ENCODE measurements at regions not wholly inside any gene's neighbourhood (a gene's known extent, or its start where the extent isn't known, plus 50 kb on each side); places are given as distances from the start of the nearest gene placed in this dataset.
"Not testable (repeated sequence)": the region's sequence is repeated elsewhere in the genome, so short reads cannot be mapped to it uniquely, and the experiment has no call there.

GRCh38 chr4:151484396-151485102, 75.6 kb downstream of the FHIP1A start:
- no peaks in the 10 kb centered on the region for H3K9me3 ChIP-seq (ENCODE audit: control insufficient read depth, insufficient read depth, low read length)
- no peak overlapping the region for H3K4me3 ChIP-seq (ENCODE audit: low read depth, low read length)
- H3K27me3 ChIP-seq (ENCODE audit: control insufficient read depth, insufficient read depth, low read length): no peaks in the 10 kb centered on the region
- no peaks in the 10 kb centered on the region for H3K36me3 ChIP-seq (ENCODE audit: control insufficient read depth, insufficient read depth, low read length)
- peaks cover 51% of the 10 kb centered on the region for H3K4me1 ChIP-seq (ENCODE audit: control insufficient read depth, insufficient read depth, low read length)
- no peak overlapping the region for H3K9ac ChIP-seq (ENCODE audit: low read depth, low read length)

- peaks cover 55% of the 10 kb centered on the region for H3K4me1 ChIP-seq (ENCODE audit: control insufficient read depth, insufficient read depth, low read length)
- no peak overlapping the region for H3K9ac ChIP-seq (ENCODE audit: low read depth, low read length)
- H3K4me3 ChIP-seq (ENCODE audit: low read depth, low read length): no peak overlapping the region
- H3K9me3 ChIP-seq (ENCODE audit: control insufficient read depth, insufficient read depth, low read length): no peaks in the 10 kb centered on the region
- no peaks in the 10 kb centered on the region for H3K27me3 ChIP-seq (ENCODE audit: control insufficient read depth, insufficient read depth, low read length)
- no peaks in the 10 kb centered on the region for H3K36me3 ChIP-seq (ENCODE audit: control insufficient read depth, insufficient read depth, low read length)
These were observed 76.7 kb downstream of the FHIP1A start for GRCh38 chr4:151485541-151486131.

- Histone ChIP-seq H3K4me1 (ENCODE audit: control insufficient read depth, insufficient read depth, low read length) (peaks cover 55% of the 10 kb centered on the region), H3K4me3 (ENCODE audit: low read depth, low read length) (no peak overlapping the region), H3K36me3 (ENCODE audit: control insufficient read depth, insufficient read depth, low read length) (no peaks in the 10 kb centered on the region), H3K9me3 (ENCODE audit: control insufficient read depth, insufficient read depth, low read length) (no peaks in the 10 kb centered on the region), H3K27me3 (ENCODE audit: control insufficient read depth, insufficient read depth, low read length) (no peaks in the 10 kb centered on the region), H3K9ac (ENCODE audit: low read depth, low read length) (no peak overlapping the region)
These were observed 77.2 kb downstream of the FHIP1A start for GRCh38 chr4:151486168-151486567.

GRCh38 chr4:151488968-151489367, 80.0 kb downstream of the FHIP1A start:
- no peaks in the 10 kb centered on the region for H3K27me3 ChIP-seq (ENCODE audit: control insufficient read depth, insufficient read depth, low read length)
- H3K4me3 ChIP-seq (ENCODE audit: low read depth, low read length): no peak overlapping the region
- no peaks in the 10 kb centered on the region for H3K36me3 ChIP-seq (ENCODE audit: control insufficient read depth, insufficient read depth, low read length)
- no peaks in the 10 kb centered on the region for H3K9me3 ChIP-seq (ENCODE audit: control insufficient read depth, insufficient read depth, low read length)
- peaks cover 33% of the 10 kb centered on the region for H3K4me1 ChIP-seq (ENCODE audit: control insufficient read depth, insufficient read depth, low read length)
- H3K9ac ChIP-seq (ENCODE audit: low read depth, low read length): peak overlapping the region; percentile 13

DNA sequence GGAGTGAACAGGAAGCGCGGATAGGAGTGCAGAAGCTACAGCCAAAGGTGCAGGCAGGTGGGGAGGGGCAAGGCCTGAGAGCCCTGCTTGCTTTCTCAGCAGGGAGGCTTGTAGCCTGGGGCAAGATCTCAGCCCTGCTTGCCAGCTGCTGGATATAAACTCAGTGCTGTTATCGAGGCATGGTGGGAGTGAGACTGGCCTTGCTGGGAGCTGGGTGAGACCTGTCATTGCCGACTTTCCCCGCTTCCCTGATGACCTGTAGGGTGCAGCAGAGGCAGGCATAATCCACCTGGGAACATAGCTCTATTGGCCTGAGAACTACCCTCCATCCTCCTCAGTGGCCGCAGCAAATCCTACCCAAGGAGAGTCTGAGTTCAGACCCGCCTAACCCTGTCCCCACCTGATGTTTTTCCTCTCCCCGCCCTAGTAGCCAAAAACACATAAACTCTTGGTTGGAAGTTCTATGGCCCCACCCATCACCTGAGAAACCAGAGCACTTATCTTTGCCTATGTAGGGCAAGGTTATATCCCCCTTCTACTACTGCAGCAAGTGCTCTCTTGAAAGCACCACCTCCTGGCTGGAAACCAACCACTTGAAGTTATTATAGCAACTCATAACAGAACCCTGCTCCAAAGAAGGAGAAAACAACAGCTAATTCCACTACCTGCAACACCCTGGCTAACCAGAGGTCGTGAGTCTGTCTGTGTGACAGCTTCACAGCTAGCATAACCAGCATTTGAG, 80.7 kb downstream of the FHIP1A start:
- Histone ChIP-seq H3K4me1 (ENCODE audit: control insufficient read depth, insufficient read depth, low read length) (peaks cover 26% of the 10 kb centered on the region), H3K4me3 (ENCODE audit: low read depth, low read length) (no peak overlapping the region), H3K27me3 (ENCODE audit: control insufficient read depth, insufficient read depth, low read length) (no peaks in the 10 kb centered on the region), H3K36me3 (ENCODE audit: control insufficient read depth, insufficient read depth, low read length) (no peaks in the 10 kb centered on the region), H3K9ac (ENCODE audit: low read depth, low read length) (no peak overlapping the region), H3K9me3 (ENCODE audit: control insufficient read depth, insufficient read depth, low read length) (no peaks in the 10 kb centered on the region)

- not testable (repeated sequence) for H3K4me1 ChIP-seq (ENCODE audit: control insufficient read depth, insufficient read depth, low read length); H3K9ac ChIP-seq (ENCODE audit: low read depth, low read length); H3K27me3 ChIP-seq (ENCODE audit: control insufficient read depth, insufficient read depth, low read length); H3K9me3 ChIP-seq (ENCODE audit: control insufficient read depth, insufficient read depth, low read length); H3K4me3 ChIP-seq (ENCODE audit: low read depth, low read length); H3K36me3 ChIP-seq (ENCODE audit: control insufficient read depth, insufficient read depth, low read length)
These were observed 86.6 kb downstream of the FHIP1A start for GRCh38 chr4:151495612-151496011.

DNA sequence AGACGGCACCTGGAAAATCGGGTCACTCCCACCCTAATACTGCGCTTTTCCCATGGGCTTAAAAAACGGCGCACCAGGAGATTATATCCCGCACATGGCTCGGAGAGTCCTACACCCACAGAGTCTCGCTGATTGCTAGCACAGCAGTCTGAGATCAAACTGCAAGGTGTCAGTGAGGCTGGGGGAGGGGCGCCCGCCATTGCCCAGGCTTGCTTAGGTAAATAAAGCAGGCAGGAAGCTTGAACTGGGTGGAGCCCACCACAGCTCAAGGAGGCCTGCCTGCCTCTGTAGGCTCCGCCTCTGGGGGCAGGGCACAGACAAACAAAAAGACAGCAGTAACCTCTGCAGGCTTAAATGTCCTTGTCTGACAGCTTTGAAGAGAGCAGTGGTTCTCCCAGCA, 102.6 kb downstream of the FHIP1A start:
- not testable (repeated sequence) for H3K4me1 ChIP-seq (ENCODE audit: control insufficient read depth, insufficient read depth, low read length); H3K27me3 ChIP-seq (ENCODE audit: control insufficient read depth, insufficient read depth, low read length); H3K9me3 ChIP-seq (ENCODE audit: control insufficient read depth, insufficient read depth, low read length); H3K36me3 ChIP-seq (ENCODE audit: control insufficient read depth, insufficient read depth, low read length); H3K9ac ChIP-seq (ENCODE audit: low read depth, low read length); H3K4me3 ChIP-seq (ENCODE audit: low read depth, low read length)

- H3K4me3 ChIP-seq (ENCODE audit: low read depth, low read length): no peak overlapping the region
- no peaks in the 10 kb centered on the region for H3K27me3 ChIP-seq (ENCODE audit: control insufficient read depth, insufficient read depth, low read length)
- H3K9me3 ChIP-seq (ENCODE audit: control insufficient read depth, insufficient read depth, low read length): no peaks in the 10 kb centered on the region
- H3K36me3 ChIP-seq (ENCODE audit: control insufficient read depth, insufficient read depth, low read length): no peaks in the 10 kb centered on the region
- peaks cover 4% of the 10 kb centered on the region for H3K4me1 ChIP-seq (ENCODE audit: control insufficient read depth, insufficient read depth, low read length)
- H3K9ac ChIP-seq (ENCODE audit: low read depth, low read length): no peak overlapping the region
These were observed 108.9 kb downstream of the FHIP1A start for GRCh38 chr4:151517896-151518295.

- H3K4me3 ChIP-seq (ENCODE audit: low read depth, low read length): no peak overlapping the region
- H3K36me3 ChIP-seq (ENCODE audit: control insufficient read depth, insufficient read depth, low read length): no peaks in the 10 kb centered on the region
- peaks cover 4% of the 10 kb centered on the region for H3K4me1 ChIP-seq (ENCODE audit: control insufficient read depth, insufficient read depth, low read length)
- no peak overlapping the region for H3K9ac ChIP-seq (ENCODE audit: low read depth, low read length)
- H3K27me3 ChIP-seq (ENCODE audit: control insufficient read depth, insufficient read depth, low read length): no peaks in the 10 kb centered on the region
- no peaks in the 10 kb centered on the region for H3K9me3 ChIP-seq (ENCODE audit: control insufficient read depth, insufficient read depth, low read length)
These were observed 109.4 kb downstream of the FHIP1A start for GRCh38 chr4:151518359-151518758.

- no peaks in the 10 kb centered on the region for H3K9me3 ChIP-seq (ENCODE audit: control insufficient read depth, insufficient read depth, low read length)
- no peaks in the 10 kb centered on the region for H3K27me3 ChIP-seq (ENCODE audit: control insufficient read depth, insufficient read depth, low read length)
- H3K4me3 ChIP-seq (ENCODE audit: low read depth, low read length): no peak overlapping the region
- H3K4me1 ChIP-seq (ENCODE audit: control insufficient read depth, insufficient read depth, low read length): peaks cover 10% of the 10 kb centered on the region
- H3K9ac ChIP-seq (ENCODE audit: low read depth, low read length): no peak overlapping the region
- no peaks in the 10 kb centered on the region for H3K36me3 ChIP-seq (ENCODE audit: control insufficient read depth, insufficient read depth, low read length)
These were observed 110.9 kb downstream of the FHIP1A start for GRCh38 chr4:151519728-151520415.

DNA sequence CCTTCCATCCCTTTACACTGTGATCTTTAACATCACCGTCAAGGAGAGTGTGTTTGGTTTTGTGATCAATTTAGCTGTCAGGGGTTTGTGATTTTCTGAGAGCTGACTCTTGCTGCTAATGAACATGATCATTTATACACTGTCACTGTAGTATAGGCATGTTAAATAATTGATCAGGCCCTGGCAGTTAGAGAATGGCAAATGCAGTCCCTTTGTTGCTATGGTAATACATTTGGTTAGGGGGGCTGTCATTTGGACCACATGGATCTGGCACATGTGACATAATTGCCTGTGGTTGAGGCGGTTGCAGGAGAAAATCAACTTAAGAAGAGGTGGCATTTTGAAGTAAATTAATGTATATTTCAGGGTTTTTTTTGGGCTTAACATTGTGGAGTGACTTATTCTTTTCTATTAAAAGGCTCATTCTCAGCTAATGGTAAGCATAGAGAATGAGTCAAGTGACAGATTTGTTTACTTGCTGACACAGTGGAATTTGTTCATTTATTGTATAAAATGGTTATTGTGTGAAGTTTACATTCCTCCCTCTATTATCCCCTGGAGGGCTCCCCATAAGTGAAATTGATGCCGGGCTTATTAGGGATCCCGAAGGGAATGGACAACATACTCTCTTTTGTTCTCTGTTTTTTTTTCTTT, 114.0 kb downstream of the FHIP1A start:
- Histone ChIP-seq H3K4me3 (ENCODE audit: low read depth, low read length) (no peak overlapping the region), H3K4me1 (ENCODE audit: control insufficient read depth, insufficient read depth, low read length) (peaks cover 15% of the 10 kb centered on the region), H3K36me3 (ENCODE audit: control insufficient read depth, insufficient read depth, low read length) (no peaks in the 10 kb centered on the region), H3K9ac (ENCODE audit: low read depth, low read length) (no peak overlapping the region), H3K27me3 (ENCODE audit: control insufficient read depth, insufficient read depth, low read length) (no peaks in the 10 kb centered on the region), H3K9me3 (ENCODE audit: control insufficient read depth, insufficient read depth, low read length) (no peaks in the 10 kb centered on the region)
